Neural progenitor cell (in vitro differentiated cells): ENCODE measurements at regions not wholly inside any gene's neighbourhood (a gene's known extent, or its start where the extent isn't known, plus 50 kb on each side); places are given as distances from the start of the nearest gene placed in this dataset.

Experiments used
- DNase-seq: peaks from one replicate; pipeline ENCODE4 v3.0.0-alpha.2; 2016; ENCODE audit warnings: low spot score
- H2AFZ ChIP-seq: fragments of 200-600 bp; sonication (generic); replicated peaks from 2 replicates; pipeline ENCODE4 v1.6.1; 2016; ENCODE audit warnings: antibody characterized with exemption
- H3F3A ChIP-seq: fragments of 200-600 bp; sonication (generic); 2 replicates; pipeline ENCODE4 v1.6.1; 2016; ENCODE audit warnings: antibody characterized with exemption, low read depth
- H3K27ac ChIP-seq: fragments of 200-600 bp; sonication (generic); 2 replicates; pipeline ENCODE4 v1.5.1; 2016; ENCODE audit warnings: mild to moderate bottlenecking
- H3K27me3 ChIP-seq: fragments of 200-600 bp; sonication (generic); 2 replicates; pipeline ENCODE4 v1.6.1; 2016; ENCODE audit warnings: mild to moderate bottlenecking, moderate library complexity
- H3K36me3 ChIP-seq: fragments of 200-600 bp; sonication (generic); 2 replicates; pipeline ENCODE4 v1.5.1; 2016
- H3K4me1 ChIP-seq: fragments of 200-600 bp; sonication (generic); 2 replicates; pipeline ENCODE4 v1.6.1; 2016; ENCODE audit warnings: mixed run types
- H3K4me2 ChIP-seq: fragments of 200-600 bp; sonication (generic); 2 replicates; pipeline ENCODE4 v1.6.1; 2016
- H3K4me3 ChIP-seq: fragments of 200-600 bp; sonication (generic); 2 replicates; pipeline ENCODE4 v1.5.1; 2016
- H3K79me2 ChIP-seq: fragments of 200-600 bp; sonication (generic); 2 replicates; pipeline ENCODE4 v1.6.1; 2016; ENCODE audit warnings: low read depth
- H3K9ac ChIP-seq: fragments of 200-600 bp; sonication (generic); 2 replicates; pipeline ENCODE4 v1.6.1; 2016
- H3K9me3 ChIP-seq: fragments of 200-600 bp; sonication (generic); 2 replicates; pipeline ENCODE4 v1.5.1; 2016; ENCODE audit warnings: low read depth
- H4K20me1 ChIP-seq: fragments of 200-600 bp; sonication (generic); 2 replicates; pipeline ENCODE4 v1.6.1; 2016; ENCODE audit warnings: low read depth
- H3K27ac Mint-ChIP-seq: 3 replicates; pipeline ENCODE4 v1.8.0; 2021; ENCODE audit warnings: mixed read lengths
- H3K27me3 Mint-ChIP-seq: 2 replicates; pipeline ENCODE4 v1.8.0; 2022; ENCODE audit warnings: low read depth, mild to moderate bottlenecking, inconsistent platforms, moderate library complexity, mixed read lengths; ENCODE audit not compliant: insufficient read depth
- H3K36me3 Mint-ChIP-seq: 3 replicates; pipeline ENCODE4 v1.8.0; 2021; ENCODE audit warnings: mixed read lengths
- H3K4me1 Mint-ChIP-seq: 3 replicates; pipeline ENCODE4 v1.8.0; 2021; ENCODE audit warnings: mixed read lengths
- H3K4me3 Mint-ChIP-seq: 3 replicates; pipeline ENCODE4 v1.8.0; 2021; ENCODE audit warnings: mild to moderate bottlenecking, moderate library complexity, mixed read lengths
- H3K9me3 Mint-ChIP-seq: 3 replicates; pipeline ENCODE4 v1.8.0; 2020; ENCODE audit warnings: mixed read lengths
- EZH2 ChIP-seq: fragments of 200-600 bp; sonication (generic); IDR thresholded peaks from 2 replicates; pipeline ENCODE4 v1.6.1; 2017; ENCODE audit warnings: antibody characterized with exemption, mild to moderate bottlenecking, moderate library complexity
- EZH2phosphoT487 ChIP-seq: fragments of 200-600 bp; sonication (generic); IDR thresholded peaks from 2 replicates; pipeline ENCODE4 v1.6.1; 2017; ENCODE audit warnings: antibody characterized with exemption
- TF ChIP-seq, protein P1 (sequence below): fragments of 200-600 bp; sonication (generic); IDR thresholded peaks from 2 replicates; pipeline ENCODE4 v1.5.1; 2017; ENCODE audit warnings: antibody characterized with exemption, mild to moderate bottlenecking

DNA sequence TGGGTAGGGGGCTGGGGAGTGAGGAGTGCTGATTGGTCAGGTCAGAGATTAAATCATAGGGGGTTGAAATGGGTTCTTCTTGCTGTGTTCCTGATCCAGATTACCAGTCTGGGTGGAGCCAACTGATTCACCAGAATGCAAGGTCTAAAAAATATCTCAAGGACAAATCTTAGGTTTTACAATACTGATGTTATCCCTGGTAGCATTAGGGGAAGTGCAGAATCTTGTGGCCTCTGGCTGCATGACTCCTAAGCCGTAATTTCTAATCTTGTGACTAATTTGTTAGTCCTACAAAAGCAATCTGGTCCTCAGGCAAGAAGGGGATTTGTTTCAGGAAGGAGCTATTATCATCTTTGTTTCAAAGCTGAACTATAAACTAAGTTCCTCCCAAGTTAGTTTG lies 289.2 kb upstream of the KYNU start:
- Histone ChIP-seq H3K36me3 (no peaks in the 10 kb centered on the region), H3F3A (no peaks in the 10 kb centered on the region), H3K27ac (no peak overlapping the region), H4K20me1 (no peaks in the 10 kb centered on the region), H3K27me3 (no peaks in the 10 kb centered on the region), H3K4me2 (no peak overlapping the region), H3K4me3 (no peak overlapping the region), H3K4me1 (no peaks in the 10 kb centered on the region), H3K9me3 (no peaks in the 10 kb centered on the region), H2AFZ (no peak overlapping the region), H3K9ac (no peak overlapping the region), H3K79me2 (no peaks in the 10 kb centered on the region)
- Mint-ChIP-seq H3K36me3 (no peaks in the 10 kb centered on the region), H3K9me3 (no peaks in the 10 kb centered on the region), H3K4me1 (no peaks in the 10 kb centered on the region), H3K27ac (no peak overlapping the region), H3K4me3 (no peak overlapping the region), H3K27me3 (no peaks in the 10 kb centered on the region)
- no peak for TF ChIP-seq EZH2phosphoT487
- TF ChIP-seq, protein P1, sequence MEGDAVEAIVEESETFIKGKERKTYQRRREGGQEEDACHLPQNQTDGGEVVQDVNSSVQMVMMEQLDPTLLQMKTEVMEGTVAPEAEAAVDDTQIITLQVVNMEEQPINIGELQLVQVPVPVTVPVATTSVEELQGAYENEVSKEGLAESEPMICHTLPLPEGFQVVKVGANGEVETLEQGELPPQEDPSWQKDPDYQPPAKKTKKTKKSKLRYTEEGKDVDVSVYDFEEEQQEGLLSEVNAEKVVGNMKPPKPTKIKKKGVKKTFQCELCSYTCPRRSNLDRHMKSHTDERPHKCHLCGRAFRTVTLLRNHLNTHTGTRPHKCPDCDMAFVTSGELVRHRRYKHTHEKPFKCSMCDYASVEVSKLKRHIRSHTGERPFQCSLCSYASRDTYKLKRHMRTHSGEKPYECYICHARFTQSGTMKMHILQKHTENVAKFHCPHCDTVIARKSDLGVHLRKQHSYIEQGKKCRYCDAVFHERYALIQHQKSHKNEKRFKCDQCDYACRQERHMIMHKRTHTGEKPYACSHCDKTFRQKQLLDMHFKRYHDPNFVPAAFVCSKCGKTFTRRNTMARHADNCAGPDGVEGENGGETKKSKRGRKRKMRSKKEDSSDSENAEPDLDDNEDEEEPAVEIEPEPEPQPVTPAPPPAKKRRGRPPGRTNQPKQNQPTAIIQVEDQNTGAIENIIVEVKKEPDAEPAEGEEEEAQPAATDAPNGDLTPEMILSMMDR, result no peak
- no peak for TF ChIP-seq EZH2
- DNase-seq, result no peak

DNA sequence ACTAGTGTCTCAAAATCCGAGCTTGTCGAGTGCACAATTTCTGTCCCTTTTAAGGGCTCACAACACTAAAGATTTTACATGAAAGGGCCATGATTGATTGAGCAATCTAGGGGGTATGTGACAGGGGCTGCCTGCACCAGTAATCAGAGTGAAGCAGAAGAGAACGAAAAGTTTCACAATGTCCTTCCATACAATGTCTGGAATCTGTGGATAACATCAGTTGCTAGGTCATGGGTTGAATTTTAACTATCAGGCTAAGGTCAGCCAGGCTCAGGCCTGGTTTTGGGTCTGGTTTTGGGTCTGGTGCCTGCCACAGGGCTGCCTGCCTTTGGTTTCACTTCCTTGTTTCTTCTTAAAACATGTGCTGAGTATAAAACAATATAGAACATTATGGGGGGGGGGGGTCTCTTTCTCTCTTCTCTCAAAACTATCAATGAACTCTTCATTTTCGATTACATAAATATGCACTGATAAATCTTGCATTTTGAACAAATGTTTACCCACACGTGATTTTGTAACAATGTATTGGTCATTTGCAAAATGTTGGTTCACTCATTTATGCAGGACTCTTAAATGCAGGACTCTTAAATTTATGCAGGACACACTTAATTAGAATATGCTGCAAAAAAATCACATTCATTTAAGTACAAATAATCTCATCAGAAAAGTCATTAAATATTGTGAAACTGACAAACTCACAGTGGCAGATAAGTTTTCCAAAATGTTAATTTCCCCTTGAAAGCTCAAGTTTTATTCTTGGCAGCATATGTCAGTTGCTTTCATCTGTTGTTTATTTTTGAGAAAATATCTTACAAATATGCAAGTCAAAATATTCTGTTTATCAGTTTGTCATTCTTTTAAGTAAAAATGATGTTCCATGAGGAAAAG lies 290.5 kb upstream of the KYNU start:
- Histone ChIP-seq H3K79me2 (no peaks in the 10 kb centered on the region), H3K4me1 (no peaks in the 10 kb centered on the region), H3F3A (no peaks in the 10 kb centered on the region), H3K9ac (no peak overlapping the region), H3K4me2 (no peak overlapping the region), H3K36me3 (no peaks in the 10 kb centered on the region), H3K9me3 (no peaks in the 10 kb centered on the region), H2AFZ (peak overlapping the region; percentile 63), H3K27ac (no peak overlapping the region), H3K4me3 (no peak overlapping the region), H4K20me1 (no peaks in the 10 kb centered on the region), H3K27me3 (no peaks in the 10 kb centered on the region)
- no peaks in the 10 kb centered on the region for H3K9me3 Mint-ChIP-seq
- no peak overlapping the region for H3K27ac Mint-ChIP-seq
- no peaks in the 10 kb centered on the region for H3K36me3 Mint-ChIP-seq
- no peak for DNase-seq
- H3K4me1 Mint-ChIP-seq, result no peaks in the 10 kb centered on the region
- TF ChIP-seq, protein P1, result no peak
- no peak for TF ChIP-seq EZH2
- TF ChIP-seq EZH2phosphoT487, result no peak
- H3K4me3 Mint-ChIP-seq, result no peak overlapping the region
- no peaks in the 10 kb centered on the region for H3K27me3 Mint-ChIP-seq

DNA sequence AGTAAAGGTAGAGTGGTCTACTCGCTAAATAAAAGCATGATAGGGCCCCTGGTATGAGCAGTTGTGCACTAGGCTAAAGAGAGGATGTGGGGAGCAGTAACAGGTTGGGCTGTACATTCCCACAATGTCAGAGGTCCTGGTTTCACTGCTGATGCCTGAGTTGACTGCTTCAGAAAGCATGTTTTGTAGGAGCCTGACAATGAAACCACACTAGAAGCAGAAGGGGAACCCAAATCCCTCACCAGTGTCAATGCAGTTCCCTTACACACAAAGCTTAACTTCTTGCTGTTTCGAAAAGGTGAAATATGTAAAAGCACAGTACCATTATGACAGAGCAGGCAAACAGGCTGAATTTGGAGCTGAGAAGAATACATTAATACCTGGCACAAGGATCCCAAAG lies 291.7 kb upstream of the KYNU start:
- Mint-ChIP-seq H3K27ac (no peak overlapping the region), H3K9me3 (no peaks in the 10 kb centered on the region), H3K4me3 (no peak overlapping the region), H3K36me3 (no peaks in the 10 kb centered on the region), H3K27me3 (no peaks in the 10 kb centered on the region), H3K4me1 (no peaks in the 10 kb centered on the region)
- no peak for DNase-seq
- Histone ChIP-seq H4K20me1 (no peaks in the 10 kb centered on the region), H3K4me3 (no peak overlapping the region), H2AFZ (no peak overlapping the region), H3F3A (no peaks in the 10 kb centered on the region), H3K27me3 (no peaks in the 10 kb centered on the region), H3K9me3 (no peaks in the 10 kb centered on the region), H3K79me2 (no peaks in the 10 kb centered on the region), H3K4me2 (no peak overlapping the region), H3K9ac (no peak overlapping the region), H3K4me1 (no peaks in the 10 kb centered on the region), H3K27ac (no peak overlapping the region), H3K36me3 (no peaks in the 10 kb centered on the region)
- TF ChIP-seq EZH2, result no peak
- TF ChIP-seq, protein P1, result no peak
- TF ChIP-seq EZH2phosphoT487, result no peak
